HG02852 (cell line): ENCODE measurements at regions not wholly inside any gene's neighbourhood (a gene's known extent, or its start where the extent isn't known, plus 50 kb on each side); places are given as distances from the start of the nearest gene placed in this dataset.

Experiments
- ATAC-seq: cut with Tn5 transposase; IDR thresholded peaks from one replicate; pipeline ENCODE4 v1.9.1; 2021; ENCODE audit warnings: mild to moderate bottlenecking, moderate library complexity; ENCODE audit not compliant: unreplicated experiment

DNA sequence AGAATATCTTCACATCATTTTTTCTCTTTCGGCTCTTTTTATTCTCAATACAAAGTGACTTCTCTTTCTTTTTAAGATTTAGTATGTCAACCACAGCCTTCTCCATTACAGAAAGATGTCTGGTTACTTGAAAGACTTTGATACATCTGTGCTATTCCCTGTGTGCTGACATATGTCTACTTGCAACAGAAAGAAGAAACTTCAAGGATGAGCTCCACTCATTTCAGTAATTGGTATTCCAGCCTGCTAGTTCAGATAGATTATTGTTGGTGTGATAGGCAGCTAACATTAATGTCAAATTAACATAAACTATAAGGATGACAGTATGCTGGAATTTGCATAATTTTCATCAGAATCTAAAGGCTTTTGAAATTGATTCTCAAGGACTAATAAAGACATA lies 948.7 kb downstream of the PCDH18 start:
- no peak for ATAC-seq

GRCh38 chr4:136581119-136581518 lies 951.2 kb downstream of the PCDH18 start:
- ATAC-seq = no peak

GRCh38 chr4:136575146-136575545 lies 957.1 kb downstream of the PCDH18 start:
- no peak for ATAC-seq

DNA sequence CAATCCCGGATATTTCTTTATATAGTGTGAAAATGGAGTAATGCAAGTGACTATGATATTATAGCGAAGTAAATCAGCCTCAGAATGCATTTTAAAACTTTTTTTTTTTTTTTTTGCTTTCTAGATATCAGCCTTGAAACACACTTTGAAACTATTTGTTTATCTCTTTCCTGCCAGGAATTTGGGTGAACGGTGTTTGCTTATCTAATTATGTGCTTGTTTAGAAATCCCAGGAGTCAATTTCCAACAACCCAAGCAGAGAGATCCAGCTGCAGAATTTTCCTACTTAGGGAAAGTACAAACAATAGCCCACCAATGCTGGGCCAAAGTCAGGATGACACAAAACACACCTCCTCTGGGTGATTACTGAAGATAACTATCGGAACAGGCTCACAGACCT lies 958.8 kb downstream of the PCDH18 start:
- ATAC-seq = no peak

GRCh38 chr4:136571315-136571714 lies 961.0 kb downstream of the PCDH18 start:
- ATAC-seq = no peak

- ATAC-seq = no peak
Measured at GRCh38 chr4:136562834-136563233, 969.5 kb downstream of the PCDH18 start.

DNA sequence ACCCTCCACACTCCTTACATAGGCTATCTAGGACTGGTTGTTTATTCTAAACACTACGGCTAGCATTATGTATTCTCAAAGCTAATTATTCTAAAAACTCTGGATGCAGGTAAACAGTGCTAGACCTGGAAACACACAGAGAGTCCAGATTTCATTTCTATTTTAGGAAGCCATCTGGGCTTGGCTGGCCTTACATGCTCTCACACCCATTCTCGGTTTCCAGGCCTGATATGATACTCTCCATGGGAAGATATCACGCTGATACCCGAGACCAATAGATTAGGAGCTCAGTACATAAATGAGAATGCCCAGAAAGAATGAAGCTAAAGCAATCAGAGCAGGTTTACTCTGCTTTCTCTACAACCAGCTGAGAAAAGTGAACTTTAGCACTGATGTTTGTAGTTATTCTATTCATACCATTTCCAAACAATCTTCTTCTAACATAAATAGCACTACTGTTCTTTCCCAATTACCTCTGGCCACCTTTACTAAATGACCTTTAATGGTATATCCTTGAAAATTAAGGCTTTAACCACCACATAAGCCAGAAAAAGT lies 973.3 kb downstream of the PCDH18 start:
- no peak for ATAC-seq

- no peak for ATAC-seq
Measured at GRCh38 chr4:136557396-136557795, 974.9 kb downstream of the PCDH18 start.

- ATAC-seq = no peak
Measured at GRCh38 chr4:136554033-136554432, 978.3 kb downstream of the PCDH18 start.

DNA sequence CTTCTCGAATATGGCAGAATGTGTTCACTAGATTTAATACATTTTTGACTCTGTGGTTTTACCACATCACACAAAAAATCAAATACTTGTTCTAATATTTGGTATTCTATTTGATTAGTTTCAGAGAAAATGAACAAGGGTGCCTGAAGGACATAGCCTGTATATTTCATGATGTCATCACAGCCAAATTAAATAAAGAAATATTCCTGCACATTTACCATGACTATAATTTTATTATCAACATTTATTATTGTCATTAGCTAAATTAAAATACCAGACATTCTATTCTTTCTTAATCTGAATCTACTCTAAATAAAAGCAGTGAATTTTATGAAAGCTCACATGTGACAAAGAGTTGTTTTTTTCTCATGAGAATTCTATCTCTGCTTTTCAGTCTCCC lies 980.5 kb downstream of the PCDH18 start:
- ATAC-seq = no peak

GRCh38 chr4:136540747-136541146 lies 991.5 kb downstream of the PCDH18 start:
- no peak for ATAC-seq

- no peak for ATAC-seq
Measured at GRCh38 chr4:136528131-136528530, 1004.2 kb downstream of the PCDH18 start.

GRCh38 chr4:136526517-136526916 lies 1005.8 kb downstream of the PCDH18 start:
- no peak for ATAC-seq

DNA sequence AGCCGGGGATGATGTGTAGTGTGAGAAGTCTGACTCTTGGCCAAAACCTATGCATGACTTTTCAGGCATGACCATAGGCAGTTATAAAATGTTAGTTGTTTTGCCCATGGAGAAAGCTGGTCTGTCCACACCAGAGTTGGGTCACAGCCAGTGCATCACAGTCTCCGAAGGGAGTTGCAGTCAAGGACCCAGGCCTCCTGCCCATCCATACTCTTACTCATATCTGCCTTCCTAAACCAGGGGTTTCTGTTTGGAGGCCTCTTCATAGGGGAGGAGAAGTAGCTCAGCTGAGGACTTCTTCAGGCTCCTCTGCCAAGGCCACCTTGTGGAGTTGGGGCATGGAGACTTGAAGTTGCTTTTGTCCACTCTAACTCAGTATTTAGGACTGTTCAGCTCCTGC lies 1008.3 kb downstream of the PCDH18 start:
- ATAC-seq = no peak

DNA sequence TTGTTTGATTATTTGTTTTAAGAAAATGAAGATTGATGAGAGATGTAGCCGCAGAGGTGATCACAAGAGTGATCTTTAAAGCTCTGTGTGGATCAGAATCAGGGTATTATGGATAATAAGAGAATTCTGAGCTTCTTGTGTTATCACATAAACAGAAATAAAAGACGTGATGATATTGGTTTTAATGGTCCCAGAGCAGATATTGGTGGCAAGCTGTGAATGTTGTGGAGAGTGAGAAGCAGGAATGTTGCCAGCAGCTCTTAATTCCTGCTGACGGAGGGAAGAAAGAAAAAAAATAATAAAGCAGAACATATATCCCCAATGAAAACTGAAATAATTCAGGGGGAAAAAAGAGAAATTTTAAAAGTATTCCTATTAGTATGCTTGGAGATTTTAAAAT lies 1015.9 kb downstream of the PCDH18 start:
- no peak for ATAC-seq

DNA sequence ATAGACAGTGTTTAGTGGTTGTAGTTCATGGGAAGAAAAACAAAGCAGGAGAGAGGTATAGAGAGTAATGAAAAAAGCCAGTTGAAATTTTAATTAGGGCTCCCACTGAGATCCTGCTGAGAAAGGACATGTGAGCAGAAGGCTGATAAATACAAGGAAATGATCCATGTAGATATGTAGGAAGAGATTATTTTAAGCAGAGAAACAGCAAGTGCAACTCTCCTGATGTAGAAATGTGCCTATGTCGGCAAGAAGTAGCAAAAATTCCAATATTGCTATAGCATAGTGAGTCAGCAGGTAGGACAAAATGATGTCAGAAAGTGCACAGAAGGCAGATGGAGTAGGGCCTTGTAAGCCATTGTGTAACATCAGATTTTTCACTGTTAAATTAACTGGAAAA lies 1027.3 kb downstream of the PCDH18 start:
- ATAC-seq = no peak

DNA sequence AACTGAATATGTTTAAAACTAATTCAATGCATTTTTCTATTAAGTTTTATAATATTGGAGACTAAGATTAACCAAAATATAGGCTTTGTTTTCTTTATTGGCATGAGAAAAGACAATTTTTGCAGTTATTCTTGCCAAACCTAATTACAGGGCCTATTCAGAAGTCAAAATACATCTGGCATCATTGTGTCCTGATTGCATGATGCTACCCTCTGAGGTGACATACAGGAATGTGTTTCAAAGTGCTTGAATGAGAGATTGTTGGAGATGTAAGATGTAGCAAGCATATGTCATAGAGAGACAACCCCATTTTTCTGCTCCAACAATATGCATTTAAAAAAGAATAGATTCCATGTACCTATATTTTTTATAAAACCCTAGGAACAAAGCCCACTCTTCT lies 1036.4 kb downstream of the PCDH18 start:
- no peak for ATAC-seq

GRCh38 chr4:136495076-136495475 lies 1037.2 kb downstream of the PCDH18 start:
- ATAC-seq = no peak

DNA sequence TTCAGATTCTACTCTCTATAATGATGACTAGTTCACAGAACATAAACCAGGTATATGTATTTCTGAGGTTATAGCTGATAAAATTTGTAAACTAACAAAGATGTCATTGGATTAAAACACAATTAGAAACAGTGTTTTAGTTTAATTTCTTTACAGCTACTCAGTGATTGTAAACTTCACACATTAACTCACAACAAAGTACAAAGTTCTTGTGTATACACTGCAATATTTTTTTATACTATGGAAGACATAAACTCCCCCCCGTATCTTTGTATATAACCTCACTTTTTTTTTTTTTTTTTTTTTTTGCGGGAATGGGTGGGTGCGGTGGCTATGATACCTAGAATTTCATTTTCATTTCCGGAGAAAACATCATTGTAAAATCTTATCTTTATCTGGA lies 1043.2 kb downstream of the PCDH18 start:
- no peak for ATAC-seq

- no peak for ATAC-seq
Measured at GRCh38 chr4:136484996-136485395, 1047.3 kb downstream of the PCDH18 start.

DNA sequence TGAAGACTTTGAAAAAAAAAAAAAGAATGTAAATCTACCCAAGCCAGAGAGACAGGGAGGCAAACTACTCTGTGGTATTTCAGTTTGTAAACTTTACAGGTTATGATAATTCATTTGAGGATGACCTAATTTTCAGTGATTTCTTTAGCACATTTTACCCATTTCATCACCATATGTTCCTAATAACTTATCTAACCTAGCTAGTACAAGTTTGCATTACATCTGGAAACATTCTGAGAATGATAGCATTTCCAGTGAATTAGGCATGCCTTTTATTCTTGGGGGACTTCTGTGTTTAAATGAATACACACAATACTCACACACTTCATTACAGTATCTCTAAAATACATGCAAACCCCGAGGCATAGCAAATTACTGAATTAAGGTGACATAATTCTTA lies 1055.5 kb downstream of the PCDH18 start:
- ATAC-seq = no peak

DNA sequence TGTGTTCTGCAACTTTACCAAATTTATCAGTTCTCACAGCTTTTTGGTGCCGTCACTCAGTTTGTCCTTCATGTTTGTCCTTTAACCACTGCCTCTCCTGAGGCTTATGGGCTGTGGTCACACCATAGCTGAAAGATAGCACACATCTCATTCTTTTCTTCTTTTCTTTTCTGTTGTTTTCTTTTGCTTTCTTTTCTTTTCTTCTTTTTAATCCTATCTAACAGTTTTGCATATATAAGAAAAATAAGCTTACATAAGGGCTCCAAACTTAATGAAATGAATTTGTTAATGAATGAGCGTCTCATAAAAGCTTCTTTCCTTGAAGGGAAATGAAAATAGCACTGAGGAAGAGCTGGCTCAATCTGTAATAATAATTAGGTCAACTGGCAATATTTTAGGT lies 1061.2 kb downstream of the PCDH18 start:
- ATAC-seq = no peak

GRCh38 chr4:136465691-136466090 lies 1066.6 kb downstream of the PCDH18 start:
- ATAC-seq = no peak

- no peak for ATAC-seq
Measured at GRCh38 chr4:136463941-136464340, 1068.4 kb downstream of the PCDH18 start.
